NCI-H1436 (cell line): ENCODE measurements at regions not wholly inside any gene's neighbourhood (a gene's known extent, or its start where the extent isn't known, plus 50 kb on each side); places are given as distances from the start of the nearest gene placed in this dataset.
"Not testable (repeated sequence)": the region's sequence is repeated elsewhere in the genome, so short reads cannot be mapped to it uniquely, and the experiment has no call there.

Experiments
- DNase-seq: peaks from one replicate; lab custom pipeline; 2025; lab: John Stamatoyannopoulos, UW

GRCh38 chr2:111503844-111504570, 380.0 kb downstream of the ANAPC1 start:
- not testable (repeated sequence) for DNase-seq

GRCh38 chr2:111504571-111504942, 379.4 kb downstream of the ANAPC1 start:
- DNase-seq = not testable (repeated sequence)

GRCh38 chr2:111505267-111505666, 378.7 kb downstream of the ANAPC1 start:
- not testable (repeated sequence) for DNase-seq

- not testable (repeated sequence) for DNase-seq
Observed at GRCh38 chr2:111506936-111507335, 377.1 kb downstream of the ANAPC1 start.

GRCh38 chr2:111509225-111509869, 374.6 kb downstream of the ANAPC1 start:
- DNase-seq = not testable (repeated sequence)

GRCh38 chr2:111510384-111510783, 373.6 kb downstream of the ANAPC1 start:
- not testable (repeated sequence) for DNase-seq

- not testable (repeated sequence) for DNase-seq
Observed at GRCh38 chr2:111511062-111511461, 372.9 kb downstream of the ANAPC1 start.

- not testable (repeated sequence) for DNase-seq
Observed at GRCh38 chr2:111512378-111512777, 371.6 kb downstream of the ANAPC1 start.

- DNase-seq = not testable (repeated sequence)
Observed at GRCh38 chr2:111514138-111514537, 369.9 kb downstream of the ANAPC1 start.

GRCh38 chr2:111517050-111517720, 366.8 kb downstream of the ANAPC1 start:
- DNase-seq = not testable (repeated sequence)

GRCh38 chr2:111517721-111518053, 366.3 kb downstream of the ANAPC1 start:
- not testable (repeated sequence) for DNase-seq

- DNase-seq = no peak
Observed at GRCh38 chr2:111519071-111519470, 364.9 kb downstream of the ANAPC1 start.

GRCh38 chr2:111522231-111522768, 361.7 kb downstream of the ANAPC1 start:
- DNase-seq = no peak

GRCh38 chr2:111523009-111523408, 361.0 kb downstream of the ANAPC1 start:
- DNase-seq = no peak

- DNase-seq = not testable (repeated sequence)
Observed at GRCh38 chr2:111525026-111525425, 359.0 kb downstream of the ANAPC1 start.

GRCh38 chr2:111526041-111526639, 357.9 kb downstream of the ANAPC1 start:
- DNase-seq = not testable (repeated sequence)

- DNase-seq = not testable (repeated sequence)
Observed at GRCh38 chr2:111527707-111528400, 356.1 kb downstream of the ANAPC1 start.

GRCh38 chr2:111529022-111529421, 355.0 kb downstream of the ANAPC1 start:
- DNase-seq = not testable (repeated sequence)

- not testable (repeated sequence) for DNase-seq
Observed at GRCh38 chr2:111530239-111530965, 353.6 kb downstream of the ANAPC1 start.

- not testable (repeated sequence) for DNase-seq
Observed at GRCh38 chr2:111532682-111533556, 351.1 kb downstream of the ANAPC1 start.
